ENCODE measurements at regions not wholly inside any gene's neighbourhood (a gene's known extent, or its start where the extent isn't known, plus 50 kb on each side); places are given as distances from the start of the nearest gene placed in this dataset.

- no peak for TF ChIP-seq POLR2A (IDR thresholded peaks at IDR 0.05; ENCODE audit: low read depth, low read length)
- TF ChIP-seq JUN (IDR thresholded peaks at IDR 0.05; ENCODE audit: borderline replicate concordance, insufficient read depth, insufficient read length, low read depth) = no peak
- TF ChIP-seq MAX (IDR thresholded peaks at IDR 0.05; ENCODE audit: insufficient read depth, insufficient read length) = no peak
- no peak for TF ChIP-seq EZH2 (IDR thresholded peaks at IDR 0.05; ENCODE audit: borderline replicate concordance, low read depth, low read length, severe bottlenecking)
- no peak for TF ChIP-seq POLR2AphosphoS5 (IDR thresholded peaks at IDR 0.05; ENCODE audit: insufficient read depth, low read depth, low read length)
- no peak for TF ChIP-seq FOS (IDR thresholded peaks at IDR 0.05; ENCODE audit: borderline replicate concordance, insufficient read depth, low read length)
- no peak for TF ChIP-seq GATA2 (IDR thresholded peaks at IDR 0.05; ENCODE audit: insufficient read depth, insufficient read length, low read depth, low read length)
- TF ChIP-seq CTCF (IDR thresholded peaks at IDR 0.05; ENCODE audit: extremely low read depth in 1 of 2, insufficient read depth in 1 of 2, low read depth in 1 of 2, low read length in 2 of 2) = no peak
- no peak for TF ChIP-seq MYC (IDR thresholded peaks at IDR 0.05; ENCODE audit: low read depth, low read length)
- no peak for FAIRE-seq
- no peak overlapping the region for H3K4me2 ChIP-seq (ENCODE audit: insufficient read depth, low read length)
- no peak overlapping the region for H3K9ac ChIP-seq (replicated peaks; ENCODE audit: extremely low read depth, insufficient read depth, low read length)
- no peaks in the 10 kb centered on the region for H3K9me1 ChIP-seq (replicated peaks; ENCODE audit: control insufficient read depth, extremely low read depth, insufficient read depth, low read length)
- no peak overlapping the region for H3K27ac ChIP-seq (ENCODE audit: insufficient read depth, low read depth, low read length)
- dilution Hi-C loops (cut with MboI; ENCODE audit: extremely low pct_ligation_motif_present, low sequenced_read_pairs) (no loop called here), intact Hi-C loops (cut with micrococcal nuclease) (no loop called here)
- no peaks in the 10 kb centered on the region for H3K9me3 ChIP-seq (replicated peaks; ENCODE audit: control insufficient read depth, insufficient read depth, low read length)
- no peaks in the 10 kb centered on the region for H3K4me1 ChIP-seq (ENCODE audit: control insufficient read depth, extremely low read depth, insufficient read depth, low read length)
- no peak for DNase-seq (ENCODE audit: low read depth, low spot score)
- ChIA-PET CTCF (no interaction called here), POLR2A (no interaction called here)
- no peak overlapping the region for H2AFZ ChIP-seq (ENCODE audit: low read depth, low read length)
- no peaks in the 10 kb centered on the region for H3K27me3 ChIP-seq (ENCODE audit: control insufficient read depth in 2 of 2, insufficient read depth in 2 of 2, low read length in 2 of 2)
- H3K36me3 ChIP-seq (ENCODE audit: control insufficient read depth in 2 of 2, extremely low read depth in 1 of 2, insufficient read depth in 2 of 2, low read length in 2 of 2) = no peaks in the 10 kb centered on the region
- no peak overlapping the region for H3K4me3 ChIP-seq (replicated peaks in 1 of 3; ENCODE audit: insufficient read depth in 1 of 3, low read depth in 1 of 3, low read length in 3 of 3)
- no peaks in the 10 kb centered on the region for H4K20me1 ChIP-seq (replicated peaks; ENCODE audit: control insufficient read depth, extremely low read depth, insufficient read depth, low read length)
- no TSS peak for BruUV-seq (replicated peaks)
- no peaks in the 10 kb centered on the region for H3K79me2 ChIP-seq (ENCODE audit: control insufficient read depth, insufficient read depth, low read length)
Observed at GRCh38 chr12:67780580-67781084, 132.1 kb downstream of the DYRK2 start.
